HCT116 (cell line): ENCODE measurements at regions not wholly inside any gene's neighbourhood (a gene's known extent, or its start where the extent isn't known, plus 50 kb on each side); places are given as distances from the start of the nearest gene placed in this dataset.

Experiments
- ATAC-seq: fragments of 200-7000 bp; cut with Tn5 transposase; 2 replicates; pipeline ENCODE4 v1.9.1; 2020; ENCODE audit warnings: mild to moderate bottlenecking, moderate library complexity
- BruUV-seq: library from RNA; stranded (reverse); fragments of 400-500 nt; replicated peaks from 2 replicates; lab custom pipeline; 2021; lab: Mats Ljungman, UMichigan
- CTCF ChIA-PET: fragments of 300-600 bp; sonication (Branson Sonifier 250); formaldehyde crosslinking; loops from one replicate; lab custom pipeline; 2021; ENCODE audit warnings: antibody characterized with exemption; lab: Charles Lee
- POLR2A ChIA-PET: fragments of 300-600, 350-600 bp; sonication (Branson Sonifier 250); formaldehyde crosslinking; loops from one replicate; lab custom pipeline; 2021; ENCODE audit warnings: antibody characterized with exemption; lab: Charles Lee
- RAD21 ChIA-PET, 2 experiments: fragments of 300-600 bp; sonication (Branson Sonifier 250); formaldehyde crosslinking; loops; one replicate each; lab custom pipeline; 2023; ENCODE audit warnings: low total read pairs in 2 of 2; ENCODE audit not compliant: uncharacterized antibody in 2 of 2, unreplicated experiment in 2 of 2, low non-redundant PET in 1 of 2; lab: Charles Lee
- DNase-seq: peaks from one replicate; pipeline ENCODE4 v3.0.0-alpha.2; 2010; ENCODE audit warnings: low read depth, low spot score
- H2AFZ ChIP-seq: fragments of 200-600 bp; shearing (Covaris generic), sonication (generic); 2 replicates; pipeline ENCODE4 v1.6.1; 2017; ENCODE audit warnings: low read depth, mixed run types, mixed read lengths, antibody characterized with exemption, low read length; ENCODE audit not compliant: poor library complexity, severe bottlenecking
- H3K27ac ChIP-seq: 2 replicates; pipeline ENCODE4 v1.5.1; 2012; ENCODE audit warnings: low read depth, low read length
- H3K27me3 ChIP-seq: fragments of 200-600 bp; sonication (generic); 2 replicates; pipeline ENCODE4 v1.6.1; 2016; ENCODE audit warnings: mixed run types, low read length, mixed read lengths; ENCODE audit not compliant: insufficient read depth
- H3K36me3 ChIP-seq, 2 experiments: fragments of 200-500 bp in 1 of 2; fragments of 200-600 bp in 1 of 2; sonication (Bioruptor generic) in 1 of 2; sonication (generic) in 1 of 2; 2 replicates each; pipeline versions ENCODE4 v1.5.1 to v1.6.1; 2014 to 2016; ENCODE audit warnings: low read length in 2 of 2, inconsistent platforms in 1 of 2, mixed read lengths in 1 of 2, mixed run types in 1 of 2; ENCODE audit not compliant: insufficient read depth in 2 of 2, control insufficient read depth in 1 of 2
- H3K4me1 ChIP-seq, 2 experiments: fragments of 200-600 bp in 1 of 2; sonication (generic) in 1 of 2; 2 replicates each; pipeline versions ENCODE4 v1.5.1 to v1.6.1; 2012 to 2017; ENCODE audit warnings: low read length in 2 of 2, inconsistent platforms in 1 of 2, mild to moderate bottlenecking in 1 of 2, mixed read lengths in 1 of 2, mixed run types in 1 of 2, moderate library complexity in 1 of 2; ENCODE audit not compliant: insufficient read depth in 2 of 2, control insufficient read depth in 1 of 2
- H3K4me2 ChIP-seq: fragments of 200-600 bp; sonication (generic); 2 replicates; pipeline ENCODE4 v1.6.1; 2017; ENCODE audit warnings: mixed run types, low read length, mixed read lengths
- H3K4me3 ChIP-seq, 2 experiments: fragments of 200-600 bp in 1 of 2; sonication (generic) in 1 of 2; replicated peaks in 1 of 2; 2 replicates each; pipeline ENCODE4 v1.5.1; 2011 to 2016; ENCODE audit warnings: low read length in 2 of 2, control low read depth in 1 of 2, low read depth in 1 of 2, mild to moderate bottlenecking in 1 of 2, mixed read lengths in 1 of 2, mixed run types in 1 of 2
- H3K79me2 ChIP-seq: fragments of 200-600 bp; sonication (generic); 2 replicates; pipeline ENCODE4 v1.6.1; 2017; ENCODE audit warnings: mild to moderate bottlenecking, mixed run types, low read length, moderate library complexity, mixed read lengths; ENCODE audit not compliant: insufficient read depth
- H3K9ac ChIP-seq: fragments of 200-600 bp; sonication (generic); 2 replicates; pipeline ENCODE4 v1.6.1; 2016; ENCODE audit warnings: low read length, mixed read lengths
- H3K9me2 ChIP-seq: fragments of 200-600 bp; sonication (generic), shearing (Covaris generic); 2 replicates; pipeline ENCODE4 v1.6.1; 2017; ENCODE audit warnings: mixed run types, mild to moderate bottlenecking, moderate library complexity; ENCODE audit not compliant: insufficient read depth
- H3K9me3 ChIP-seq, 2 experiments: fragments of 200-500 bp in 1 of 2; fragments of 200-600 bp in 1 of 2; sonication (Bioruptor generic) in 1 of 2; sonication (generic) in 1 of 2; 2 replicates each; pipeline ENCODE4 v1.6.1; 2014 to 2017; ENCODE audit warnings: low read length in 2 of 2, mixed read lengths in 2 of 2, inconsistent platforms in 1 of 2, low read depth in 1 of 2, mild to moderate bottlenecking in 1 of 2, mixed run types in 1 of 2, moderate library complexity in 1 of 2; ENCODE audit not compliant: control insufficient read depth in 1 of 2, insufficient read depth in 1 of 2
- H4K20me1 ChIP-seq: fragments of 200-600 bp; sonication (generic), shearing (Covaris generic); 2 replicates; pipeline ENCODE4 v1.6.1; 2017; ENCODE audit warnings: mixed run types, mild to moderate bottlenecking, moderate library complexity; ENCODE audit not compliant: insufficient read depth
- ATF3 ChIP-seq: IDR thresholded peaks from 2 replicates; pipeline ENCODE4 v1.6.1; 2012
- CBX3 ChIP-seq: IDR thresholded peaks from 2 replicates; pipeline ENCODE4 v1.6.1; 2012; ENCODE audit warnings: low read depth
- CEBPB ChIP-seq: IDR thresholded peaks from 2 replicates; pipeline ENCODE4 v1.6.1; 2012; ENCODE audit warnings: low read depth
- CTCF ChIP-seq, 3 experiments: fragments of 200-600 bp in 1 of 3; sonication (generic) in 1 of 3; IDR thresholded peaks in 2 of 3; conservative IDR thresholded peaks in 1 of 3; 2 replicates each; pipeline ENCODE4 v1.5.1; 2012 to 2017; ENCODE audit warnings: low read depth in 2 of 3, low read length in 2 of 3, antibody characterized with exemption in 1 of 3, borderline replicate concordance in 1 of 3, control low read depth in 1 of 3, mild to moderate bottlenecking in 1 of 3, mixed read lengths in 1 of 3, mixed run types in 1 of 3, moderate library complexity in 1 of 3; ENCODE audit not compliant: insufficient read depth in 1 of 3
- EGR1 ChIP-seq: IDR thresholded peaks from 2 replicates; pipeline ENCODE4 v1.6.1; 2012; ENCODE audit warnings: low read depth
- ELF1 ChIP-seq: IDR thresholded peaks from 2 replicates; pipeline ENCODE4 v1.6.1; 2012; ENCODE audit warnings: low read depth, borderline replicate concordance
- EZH2 ChIP-seq: fragments of 200-600 bp; sonication (generic); IDR thresholded peaks from 2 replicates; pipeline ENCODE4 v1.6.1; 2017; ENCODE audit warnings: antibody characterized with exemption, mixed run types
- FOSL1 ChIP-seq: IDR thresholded peaks from 2 replicates; pipeline ENCODE4 v1.6.1; 2012; ENCODE audit warnings: low read depth
- JUND ChIP-seq: IDR thresholded peaks from 2 replicates; pipeline ENCODE4 v1.6.1; 2012
- MAX ChIP-seq: IDR thresholded peaks from 2 replicates; pipeline ENCODE4 v1.6.1; 2012
- POLR2A ChIP-seq: IDR thresholded peaks from 2 replicates; pipeline ENCODE4 v1.7.0; 2011; ENCODE audit warnings: borderline replicate concordance; ENCODE audit not compliant: insufficient read depth, insufficient read length; ENCODE audit errors: extremely low read depth
- RAD21 ChIP-seq: IDR thresholded peaks from 2 replicates; pipeline ENCODE4 v1.6.1; 2012; ENCODE audit warnings: low read depth, mild to moderate bottlenecking
- SP1 ChIP-seq: IDR thresholded peaks from 2 replicates; pipeline ENCODE4 v1.6.1; 2012; ENCODE audit warnings: low read depth
- SRF ChIP-seq: IDR thresholded peaks from 2 replicates; pipeline ENCODE4 v1.6.1; 2012; ENCODE audit warnings: low read depth
- TCF7L2 ChIP-seq: IDR thresholded peaks from 2 replicates; pipeline ENCODE4 v1.7.0; 2011; ENCODE audit warnings: borderline replicate concordance, inconsistent platforms; ENCODE audit not compliant: insufficient read depth, insufficient read length; ENCODE audit errors: extremely low read depth
- ZBTB33 ChIP-seq: IDR thresholded peaks from 2 replicates; pipeline ENCODE4 v1.6.1; 2011; ENCODE audit warnings: mild to moderate bottlenecking, low read length, moderate library complexity; ENCODE audit not compliant: insufficient replicate concordance; ENCODE audit errors: extremely low read depth
- intact Hi-C: fragments of 100-400 bp; cut with micrococcal nuclease; formaldehyde crosslinking; loops from 2 replicates; pipeline ENCODE4 v1.10.0; 2022

GRCh38 chr1:101452825-101453224 is 216.0 kb downstream of the S1PR1 start (continued):
- TF ChIP-seq CTCF (IDR thresholded peaks at IDR 0.05 in 2 of 3, conservative IDR thresholded peaks at IDR 0.05 in 1 of 3; ENCODE audit: borderline replicate concordance in 1 of 3, insufficient read depth in 1 of 3, low read depth in 2 of 3, low read length in 2 of 3), result no peak

GRCh38 chr1:101453844-101454243 is 217.0 kb downstream of the S1PR1 start:
- BruUV-seq, result no TSS peak
- Histone ChIP-seq H3K36me3 (no peaks in the 10 kb centered on the region), H2AFZ (no peak overlapping the region), H3K9me2 (no peaks in the 10 kb centered on the region), H3K4me2 (no peak overlapping the region), H4K20me1 (no peaks in the 10 kb centered on the region)
- ChIA-PET POLR2A (no interaction called here), CTCF (no interaction called here), RAD21 (no interaction called here)
- TF ChIP-seq ZBTB33 (no peak), TCF7L2 (no peak), SP1 (no peak), EZH2 (no peak), FOSL1 (no peak), POLR2A (no peak), JUND (no peak), CEBPB (no peak), ELF1 (no peak), RAD21 (no peak), MAX (no peak), ATF3 (no peak), CBX3 (no peak), EGR1 (no peak), CTCF (IDR thresholded peaks at IDR 0.05 in 2 of 3, conservative IDR thresholded peaks at IDR 0.05 in 1 of 3; ENCODE audit: borderline replicate concordance in 1 of 3, insufficient read depth in 1 of 3, low read depth in 2 of 3, low read length in 2 of 3) (no peak), SRF (no peak)
- TF ChIP-seq, all 23 proteins: peak for 0
- Histone ChIP-seq H3K79me2 (no peaks in the 10 kb centered on the region), H3K4me1 (no peaks in the 10 kb centered on the region), H3K9ac (no peak overlapping the region), H3K9me3 (no peaks in the 10 kb centered on the region), H3K27ac (no peak overlapping the region), H3K4me3 (no peak overlapping the region), H3K27me3 (no peaks in the 10 kb centered on the region)
- intact Hi-C loops, result no loop called here
- DNase-seq (no peak), ATAC-seq (no peak)
